HUES64 (cell line): ENCODE measurements at regions not wholly inside any gene's neighbourhood (a gene's known extent, or its start where the extent isn't known, plus 50 kb on each side); places are given as distances from the start of the nearest gene placed in this dataset.

Experiments
- H3K27ac ChIP-seq: 2 replicates; pipeline ENCODE4 v1.7.0; 2013; ENCODE audit warnings: low read depth, low read length, inconsistent platforms
- H3K27me3 ChIP-seq: 2 replicates; pipeline ENCODE4 v1.6.1; 2013; ENCODE audit warnings: mild to moderate bottlenecking, low read length; ENCODE audit not compliant: insufficient read depth
- H3K36me3 ChIP-seq: 2 replicates; pipeline ENCODE4 v1.6.1; 2013; ENCODE audit warnings: mild to moderate bottlenecking, low read length; ENCODE audit not compliant: insufficient read depth
- H3K4me1 ChIP-seq: 2 replicates; pipeline ENCODE4 v1.6.1; 2013; ENCODE audit warnings: mild to moderate bottlenecking, low read length, moderate library complexity; ENCODE audit not compliant: insufficient read depth
- H3K4me3 ChIP-seq: 2 replicates; pipeline ENCODE4 v1.5.1; 2013; ENCODE audit warnings: mild to moderate bottlenecking, low read length, moderate library complexity
- H3K9ac ChIP-seq: 2 replicates; pipeline ENCODE4 v1.6.1; 2013; ENCODE audit warnings: mild to moderate bottlenecking, low read depth, low read length
- H3K9me3 ChIP-seq: 2 replicates; pipeline ENCODE4 v1.6.1; 2013; ENCODE audit warnings: low read depth, low read length; ENCODE audit not compliant: insufficient read depth
- WGBS: fragments of 150-250, 120-280 bp; methylation state at CpG from one replicate; pipeline ENCODE4 v1.1.7; 2013; ENCODE audit warnings: missing lambda C conversion rate; 5-methylcytosine and 5-hydroxymethylcytosine counted together

- H3K27me3 ChIP-seq = no peaks in the 10 kb centered on the region
- 88% methylated on average over 6 of the region's 7 CpGs for WGBS
- H3K27ac ChIP-seq = no peak overlapping the region
- H3K4me3 ChIP-seq = no peak overlapping the region
- no peaks in the 10 kb centered on the region for H3K36me3 ChIP-seq
- H3K9me3 ChIP-seq = no peaks in the 10 kb centered on the region
- no peak overlapping the region for H3K9ac ChIP-seq
- H3K4me1 ChIP-seq = no peaks in the 10 kb centered on the region
These were observed 308.0 kb downstream of the MATN1 start for GRCh38 chr1:30415171-30415940.

- Histone ChIP-seq H3K9ac (no peak overlapping the region), H3K4me3 (no peak overlapping the region)
- 92% methylated on average over 3 of the region's 3 CpGs for WGBS
These were observed 308.6 kb downstream of the MATN1 start for GRCh38 chr1:30414851-30415165.

GRCh38 chr1:30414086-30414850 is 309.1 kb downstream of the MATN1 start:
- 84% methylated on average over 14 of the region's 14 CpGs for WGBS
- no peaks in the 10 kb centered on the region for H3K27me3 ChIP-seq
- no peak overlapping the region for H3K27ac ChIP-seq
- no peak overlapping the region for H3K4me3 ChIP-seq
- H3K9ac ChIP-seq = no peak overlapping the region
- H3K4me1 ChIP-seq = no peaks in the 10 kb centered on the region
- no peaks in the 10 kb centered on the region for H3K9me3 ChIP-seq
- no peaks in the 10 kb centered on the region for H3K36me3 ChIP-seq

More at GRCh38 chr1:30414851-30415165, 308.6 kb downstream of the MATN1 start:
- Histone ChIP-seq H3K27me3 (no peaks in the 10 kb centered on the region), H3K36me3 (no peaks in the 10 kb centered on the region), H3K4me1 (no peaks in the 10 kb centered on the region), H3K9me3 (no peaks in the 10 kb centered on the region), H3K27ac (no peak overlapping the region)

- no peak overlapping the region for H3K4me3 ChIP-seq
- H3K9me3 ChIP-seq = no peaks in the 10 kb centered on the region
- no peaks in the 10 kb centered on the region for H3K4me1 ChIP-seq
- 92% methylated on average over 12 of the region's 12 CpGs for WGBS
- no peak overlapping the region for H3K9ac ChIP-seq
- no peaks in the 10 kb centered on the region for H3K36me3 ChIP-seq
- H3K27me3 ChIP-seq = no peaks in the 10 kb centered on the region
- no peak overlapping the region for H3K27ac ChIP-seq
These were observed 309.8 kb downstream of the MATN1 start for GRCh38 chr1:30413606-30414005.

- Histone ChIP-seq H3K9ac (no peak overlapping the region), H3K9me3 (no peaks in the 10 kb centered on the region), H3K4me1 (no peaks in the 10 kb centered on the region), H3K27me3 (no peaks in the 10 kb centered on the region), H3K4me3 (no peak overlapping the region), H3K36me3 (no peaks in the 10 kb centered on the region), H3K27ac (no peak overlapping the region)
- WGBS = 79% methylated on average over 8 of the region's 8 CpGs
These were observed 310.3 kb downstream of the MATN1 start for GRCh38 chr1:30413111-30413440.

- Histone ChIP-seq H3K4me3 (no peak overlapping the region), H3K4me1 (no peaks in the 10 kb centered on the region), H3K27ac (no peak overlapping the region), H3K9me3 (no peaks in the 10 kb centered on the region), H3K27me3 (no peaks in the 10 kb centered on the region), H3K9ac (no peak overlapping the region), H3K36me3 (no peaks in the 10 kb centered on the region)
- 80% methylated on average over 13 of the region's 13 CpGs for WGBS
These were observed 310.9 kb downstream of the MATN1 start for GRCh38 chr1:30412241-30413110.

- Histone ChIP-seq H3K27me3 (no peaks in the 10 kb centered on the region), H3K27ac (no peak overlapping the region), H3K4me1 (no peaks in the 10 kb centered on the region), H3K36me3 (no peaks in the 10 kb centered on the region), H3K9ac (no peak overlapping the region), H3K4me3 (no peak overlapping the region), H3K9me3 (no peaks in the 10 kb centered on the region)
- WGBS = 92% methylated on average over 8 of the region's 9 CpGs
These were observed 312.2 kb downstream of the MATN1 start for GRCh38 chr1:30411206-30411605.

GRCh38 chr1:30410153-30410851 is 313.1 kb downstream of the MATN1 start:
- no peaks in the 10 kb centered on the region for H3K4me1 ChIP-seq
- WGBS = 80% methylated on average over 9 of the region's 9 CpGs
- no peaks in the 10 kb centered on the region for H3K27me3 ChIP-seq
- H3K36me3 ChIP-seq = no peaks in the 10 kb centered on the region
- H3K9ac ChIP-seq = no peak overlapping the region
- no peaks in the 10 kb centered on the region for H3K9me3 ChIP-seq
- no peak overlapping the region for H3K4me3 ChIP-seq
- no peak overlapping the region for H3K27ac ChIP-seq

GRCh38 chr1:30409476-30410152 is 313.8 kb downstream of the MATN1 start:
- Histone ChIP-seq H3K27me3 (no peaks in the 10 kb centered on the region), H3K9ac (no peak overlapping the region), H3K27ac (no peak overlapping the region), H3K9me3 (no peaks in the 10 kb centered on the region), H3K4me1 (no peaks in the 10 kb centered on the region), H3K36me3 (no peaks in the 10 kb centered on the region), H3K4me3 (no peak overlapping the region)
- 83% methylated on average over 5 of the region's 5 CpGs for WGBS

GRCh38 chr1:30407865-30408580 is 315.4 kb downstream of the MATN1 start:
- 84% methylated on average over 8 of the region's 9 CpGs for WGBS
- H3K9me3 ChIP-seq = no peaks in the 10 kb centered on the region
- no peak overlapping the region for H3K27ac ChIP-seq
- no peaks in the 10 kb centered on the region for H3K27me3 ChIP-seq
- H3K36me3 ChIP-seq = no peaks in the 10 kb centered on the region
- H3K4me1 ChIP-seq = no peaks in the 10 kb centered on the region
- no peak overlapping the region for H3K4me3 ChIP-seq
- H3K9ac ChIP-seq = no peak overlapping the region
